HG02759 (cell line): ENCODE measurements at regions not wholly inside any gene's neighbourhood (a gene's known extent, or its start where the extent isn't known, plus 50 kb on each side); places are given as distances from the start of the nearest gene placed in this dataset.
"Not testable (repeated sequence)": the region's sequence is repeated elsewhere in the genome, so short reads cannot be mapped to it uniquely, and the experiment has no call there.

Source experiments
- ATAC-seq: cut with Tn5 transposase; IDR thresholded peaks from one replicate; pipeline ENCODE4 v1.9.1; 2021; ENCODE audit warnings: mild to moderate bottlenecking, moderate library complexity; ENCODE audit not compliant: unreplicated experiment

DNA sequence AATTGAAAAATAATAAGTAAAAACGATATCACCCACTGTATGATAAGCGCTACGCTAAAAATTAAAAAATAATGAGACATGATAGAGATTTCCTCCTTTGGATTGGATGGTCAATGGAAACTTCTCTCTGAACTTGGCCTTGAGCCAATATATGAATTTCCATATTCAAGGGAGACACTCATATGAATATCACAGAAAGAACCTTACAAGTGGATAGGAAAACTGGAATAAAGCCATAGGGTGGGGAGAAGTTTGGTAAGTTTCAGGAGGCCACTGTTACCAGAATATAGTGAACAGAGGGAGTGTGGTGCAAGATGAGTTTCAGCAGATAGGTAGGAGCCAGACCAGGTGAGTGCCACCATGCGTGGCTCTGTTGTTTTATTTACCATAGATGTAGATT is 147.2 kb downstream of the SEM1 start:
- no peak for ATAC-seq

- ATAC-seq = no peak
Observed at GRCh38 chr7:96561892-96562291, 147.8 kb downstream of the SEM1 start.

- ATAC-seq = no peak
Observed at GRCh38 chr7:96558530-96558929, 151.1 kb downstream of the SEM1 start.

- ATAC-seq = no peak
Observed at GRCh38 chr7:96558093-96558492, 151.6 kb downstream of the SEM1 start.

GRCh38 chr7:96557598-96557997 is 152.0 kb downstream of the SEM1 start:
- ATAC-seq = not testable (repeated sequence)

- no peak for ATAC-seq
Observed at GRCh38 chr7:96548664-96549063, 161.0 kb downstream of the SEM1 start.

DNA sequence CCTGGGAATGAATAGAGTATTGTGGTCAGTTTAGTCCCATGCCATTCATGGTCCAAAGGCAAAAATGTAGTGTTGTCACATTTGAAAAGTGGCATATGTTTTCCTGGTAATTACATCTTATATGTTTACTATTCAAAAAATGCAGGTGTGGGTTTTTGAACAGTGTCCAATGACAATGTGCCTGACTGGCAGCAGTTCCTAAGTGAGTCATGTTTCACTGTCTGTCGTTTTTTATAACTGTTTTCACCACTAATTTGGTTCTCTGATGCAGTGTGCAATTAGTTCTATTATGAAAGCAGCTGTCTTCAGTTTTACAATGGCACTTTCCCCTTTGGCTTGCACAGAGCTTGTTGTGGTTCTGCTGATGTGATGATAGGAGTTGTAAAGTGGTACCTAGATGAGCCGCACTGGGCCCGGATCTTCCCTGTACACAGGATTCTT is 162.3 kb downstream of the SEM1 start:
- no peak for ATAC-seq

- ATAC-seq = no peak
Observed at GRCh38 chr7:96546426-96546825, 163.2 kb downstream of the SEM1 start.

- ATAC-seq = no peak
Observed at GRCh38 chr7:96539471-96539870, 170.2 kb downstream of the SEM1 start.

DNA sequence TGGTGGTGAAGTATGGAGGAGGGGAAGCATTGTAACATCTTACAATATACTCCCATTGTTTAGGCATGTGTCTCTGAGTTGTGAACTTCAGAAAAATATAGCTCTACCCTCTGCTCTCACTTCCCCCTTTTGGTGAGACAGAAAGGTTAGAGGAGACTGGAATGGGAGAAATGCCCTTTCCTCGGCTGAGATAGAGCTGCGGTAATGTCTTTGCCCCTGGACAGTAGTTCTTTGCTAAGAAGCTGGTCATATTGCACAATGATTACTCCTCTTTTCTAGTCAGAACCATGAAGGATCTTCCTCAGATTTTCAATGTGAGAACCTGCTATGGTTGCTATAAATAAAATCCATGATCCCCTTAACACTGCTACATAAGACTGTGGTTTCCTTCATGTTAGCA is 171.0 kb downstream of the SEM1 start:
- no peak for ATAC-seq

DNA sequence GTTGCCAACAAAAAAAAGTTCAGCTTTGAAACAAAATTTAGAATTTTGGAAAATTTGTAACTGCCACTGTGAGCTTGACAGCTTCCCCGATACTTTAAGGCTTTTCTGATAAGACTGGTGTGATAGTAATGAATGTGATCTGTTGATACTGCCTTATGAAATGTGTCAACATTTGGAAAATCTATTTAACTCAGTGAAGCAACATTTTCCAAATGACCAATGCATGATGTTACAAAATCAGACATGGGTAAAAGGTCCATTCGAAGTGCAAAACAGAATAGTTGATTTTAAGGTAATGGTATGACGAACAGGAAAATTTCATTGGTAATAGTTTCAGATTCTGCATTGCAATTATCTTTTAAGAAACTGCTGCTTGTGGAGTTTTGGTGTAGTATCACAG is 175.4 kb downstream of the SEM1 start:
- no peak for ATAC-seq

GRCh38 chr7:96532428-96532935 is 177.2 kb downstream of the SEM1 start:
- no peak for ATAC-seq

GRCh38 chr7:96531331-96531730 is 178.3 kb downstream of the SEM1 start:
- ATAC-seq = no peak

- no peak for ATAC-seq
Observed at GRCh38 chr7:96530786-96531185, 178.9 kb downstream of the SEM1 start.

DNA sequence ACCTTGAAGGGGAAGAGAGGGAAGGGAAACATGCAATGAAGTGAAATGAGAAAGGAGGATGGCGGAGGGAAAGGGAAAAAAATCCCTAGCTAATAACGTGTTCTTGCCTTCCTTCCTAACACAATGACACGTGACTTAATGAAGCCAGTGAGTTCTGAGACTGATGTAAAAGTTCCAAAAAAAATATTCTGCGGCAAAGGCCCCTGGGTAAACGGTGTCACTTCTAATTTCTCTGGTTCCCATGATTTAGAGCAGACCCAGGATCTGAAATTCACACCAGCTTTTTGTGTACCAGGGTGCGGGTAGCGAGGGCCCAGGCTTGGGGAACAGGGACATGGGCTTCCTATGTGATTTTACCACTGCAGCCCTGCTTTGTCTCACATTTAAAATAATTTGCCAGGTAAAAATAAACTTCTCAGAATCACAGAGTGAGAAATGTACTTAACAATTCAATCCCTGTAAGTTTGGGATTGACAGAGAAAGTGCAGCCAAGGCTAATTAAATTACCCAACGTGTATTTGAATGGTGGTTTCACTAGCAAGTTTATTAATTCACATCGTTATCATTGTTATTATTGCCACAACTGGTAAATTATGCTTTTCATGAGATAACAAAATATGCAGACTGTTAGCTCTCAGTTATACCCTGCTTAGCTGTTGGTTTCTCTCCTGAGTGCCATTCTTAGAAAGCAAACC is 182.4 kb downstream of the SEM1 start:
- no peak for ATAC-seq

DNA sequence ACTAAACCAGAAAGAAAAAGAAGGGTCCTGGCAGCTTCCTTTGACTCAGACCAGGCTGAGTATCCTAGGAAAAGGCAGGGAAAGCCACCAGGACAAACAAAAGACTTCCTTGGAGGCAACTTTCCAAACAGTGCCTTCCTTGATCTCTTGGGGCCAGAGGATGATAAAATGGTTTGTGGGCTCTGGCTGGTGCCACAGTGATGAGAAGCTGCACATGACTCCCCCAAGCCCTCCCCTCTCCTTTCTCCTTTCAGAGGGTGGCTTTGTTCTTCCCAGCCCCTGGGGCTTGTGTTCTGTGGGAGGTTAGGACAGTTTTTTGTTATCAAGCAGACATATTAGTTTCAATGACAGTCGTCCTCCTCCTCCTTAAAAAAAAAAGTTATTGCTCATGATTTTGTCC is 183.2 kb downstream of the SEM1 start:
- ATAC-seq = no peak

DNA sequence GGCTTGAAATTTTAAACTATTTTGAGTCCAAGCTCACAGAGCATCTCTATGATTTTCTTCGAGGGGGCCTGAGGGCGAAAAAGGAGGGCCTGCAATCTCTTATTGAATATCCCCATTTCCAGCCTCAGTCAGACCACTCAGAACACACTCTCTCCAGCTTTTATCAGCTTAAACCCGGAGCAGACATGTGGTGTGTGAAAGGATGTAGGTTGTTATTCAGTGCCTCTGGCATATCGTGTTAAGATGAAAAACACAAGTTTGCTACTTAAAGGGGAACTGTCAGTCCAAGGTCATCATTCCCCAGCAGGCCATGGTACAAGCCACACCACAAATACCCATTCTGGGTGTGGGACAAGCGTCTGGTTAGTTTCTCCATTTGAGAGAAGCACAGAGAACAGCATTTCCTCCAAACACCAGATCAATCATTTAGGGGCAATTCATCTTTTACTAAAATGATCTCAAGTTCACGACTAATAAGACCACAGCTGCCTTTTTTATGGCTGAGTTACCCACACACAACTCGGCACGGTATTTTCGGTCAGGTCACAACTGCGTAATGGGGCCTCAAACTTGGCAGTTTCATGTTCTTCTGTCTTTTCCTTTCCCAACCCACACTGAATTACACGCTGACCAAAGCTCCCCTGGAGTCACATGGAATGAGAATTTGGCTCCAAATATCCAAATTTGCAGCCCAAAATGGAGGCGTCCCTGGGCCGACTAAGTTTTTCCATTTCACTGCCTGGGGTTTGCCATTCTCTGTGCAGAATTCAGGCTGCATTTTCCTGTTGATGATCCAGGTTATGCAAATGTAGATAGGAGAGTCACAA is 188.4 kb downstream of the SEM1 start:
- ATAC-seq = no peak

- ATAC-seq = no peak
Observed at GRCh38 chr7:96508371-96508770, 186.5 kb upstream of the SLC25A13 start.

- ATAC-seq = no peak
Observed at GRCh38 chr7:96503597-96503996, 181.7 kb upstream of the SLC25A13 start.

GRCh38 chr7:96501318-96501717 is 179.4 kb upstream of the SLC25A13 start:
- no peak for ATAC-seq

- ATAC-seq = no peak
Observed at GRCh38 chr7:96499532-96499931, 177.6 kb upstream of the SLC25A13 start.

DNA sequence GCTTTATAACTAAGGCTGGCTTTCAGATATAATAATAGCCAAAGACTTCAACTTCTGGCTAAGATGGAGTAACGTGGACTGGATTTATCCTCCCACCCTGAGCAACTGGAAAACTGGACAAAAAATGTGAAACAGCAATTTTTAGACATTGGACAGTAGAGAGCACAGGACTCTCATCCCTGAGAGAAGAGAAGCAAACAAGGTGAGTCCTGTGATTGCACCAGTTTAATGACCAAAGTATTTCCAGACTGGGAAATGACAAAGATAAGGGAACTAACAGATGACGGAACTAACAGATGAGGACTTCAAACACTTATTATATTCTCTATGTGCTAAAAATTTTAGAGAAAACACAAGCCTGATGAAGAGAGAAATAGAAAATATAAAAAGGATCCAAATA is 175.7 kb upstream of the SLC25A13 start:
- no peak for ATAC-seq
